ENCODE measurements at regions not wholly inside any gene's neighbourhood (a gene's known extent, or its start where the extent isn't known, plus 50 kb on each side); places are given as distances from the start of the nearest gene placed in this dataset.

GRCh38 chr14:58797010-58797429 is 159.3 kb downstream of the DACT1 start:
- TF ChIP-seq POLR2AphosphoS5 (IDR thresholded peaks at IDR 0.05; ENCODE audit: low read depth, low read length) (no peak), POLR2A (IDR thresholded peaks at IDR 0.05; ENCODE audit: low read depth, low read length) (no peak), TAF1 (IDR thresholded peaks at IDR 0.05; ENCODE audit: borderline replicate concordance, low read depth, low read length) (no peak)
